ENCODE measurements at regions not wholly inside any gene's neighbourhood (a gene's known extent, or its start where the extent isn't known, plus 50 kb on each side); places are given as distances from the start of the nearest gene placed in this dataset.

GRCh38 chr6:170178561-170179477, 112.1 kb downstream of the DLL1 start:
- no peak for TF ChIP-seq CTCF (IDR thresholded peaks at IDR 0.05)
- H3K4me3 Mint-ChIP-seq: no peak overlapping the region

GRCh38 chr6:170177772-170178560, 112.9 kb downstream of the DLL1 start:
- Histone ChIP-seq H3K4me1 (ENCODE audit: control insufficient read depth in 1 of 2, insufficient read depth in 2 of 2, low read length in 2 of 2) (peaks cover 11 to 12% of the 10 kb centered on the region in 2 donors), H4K20me1 (ENCODE audit: insufficient read depth, low read length) (no peaks in the 10 kb centered on the region), H3K36me3 (replicated peaks in 1 of 2; ENCODE audit: control insufficient read depth in 1 of 2, insufficient read depth in 2 of 2, low read length in 2 of 2) (no peaks in the 10 kb centered on the region), H2AFZ (ENCODE audit: insufficient read depth, low read depth, low read length, poor library complexity, severe bottlenecking) (no peak overlapping the region), H3K27ac (ENCODE audit: low read depth in 1 of 2, low read length in 2 of 2) (no peak overlapping the region), H3K9me3 (replicated peaks in 1 of 2; ENCODE audit: control insufficient read depth in 1 of 2, insufficient read depth in 1 of 2, low read length in 2 of 2) (peaks cover 0 to 7% of the 10 kb centered on the region in 2 donors), H3K27me3 (ENCODE audit: control insufficient read depth in 2 of 2, insufficient read depth in 2 of 2, low read length in 2 of 2) (no peaks in the 10 kb centered on the region), H3K79me2 (ENCODE audit: insufficient read depth, low read length) (no peaks in the 10 kb centered on the region), H3K9ac (ENCODE audit: insufficient read depth, low read length, poor library complexity, severe bottlenecking) (no peak overlapping the region), H3K4me2 (replicated peaks; ENCODE audit: extremely low read depth, low read length, poor library complexity, severe bottlenecking) (no peak overlapping the region), H3K4me3 (replicated peaks in 1 of 3; ENCODE audit: low read depth in 2 of 3, low read length in 3 of 3) (no peak overlapping the region)
- H3K27ac Mint-ChIP-seq: no peak overlapping the region
- intact Hi-C loops (cut with micrococcal nuclease): no loop called here
- DNase-seq: peak in 1 of 3 donors; percentile 2
- peaks cover 0 to 7% (median 4%) of the 10 kb centered on the region in 7 donors for H3K9me3 Mint-ChIP-seq
- H3K4me3 Mint-ChIP-seq: no peak overlapping the region
- no peaks in the 10 kb centered on the region for H3K36me3 Mint-ChIP-seq
- H3K27me3 Mint-ChIP-seq (ENCODE audit: low read depth in 3 of 3): peaks cover 0 to 7% (median 2%) of the 10 kb centered on the region in 3 donors
- 95% methylated on average over 21 of the region's 26 CpGs for WGBS (ENCODE audit: insufficient coverage)
- H3K4me1 Mint-ChIP-seq: peaks cover 12% of the 10 kb centered on the region
- no peak for TF ChIP-seq CTCF (IDR thresholded peaks at IDR 0.05)

More at GRCh38 chr6:170178561-170179477, 112.1 kb downstream of the DLL1 start:
- H3K9me3 Mint-ChIP-seq: peaks cover 2 to 11% (median 6%) of the 10 kb centered on the region in 7 donors
- no peak overlapping the region for H3K4me3 ChIP-seq (replicated peaks in 1 of 3; ENCODE audit: low read depth in 2 of 3, low read length in 3 of 3)
- H3K36me3 Mint-ChIP-seq: no peaks in the 10 kb centered on the region
- 89% methylated on average over 18 of the region's 30 CpGs for WGBS (ENCODE audit: insufficient coverage)
- DNase-seq: peak in 1 of 3 donors; percentile 1
- H3K27me3 ChIP-seq (ENCODE audit: control insufficient read depth in 2 of 2, insufficient read depth in 2 of 2, low read length in 2 of 2): no peaks in the 10 kb centered on the region
- no peaks in the 10 kb centered on the region for H3K79me2 ChIP-seq (ENCODE audit: insufficient read depth, low read length)
- peaks cover 0 to 7% (median 2%) of the 10 kb centered on the region in 3 donors for H3K27me3 Mint-ChIP-seq (ENCODE audit: low read depth in 3 of 3)
- intact Hi-C loops (cut with micrococcal nuclease): no loop called here
- H3K36me3 ChIP-seq (replicated peaks in 1 of 2; ENCODE audit: control insufficient read depth in 1 of 2, insufficient read depth in 2 of 2, low read length in 2 of 2): no peaks in the 10 kb centered on the region
- H3K4me1 Mint-ChIP-seq: peaks cover 7% of the 10 kb centered on the region
- H3K9ac ChIP-seq (ENCODE audit: insufficient read depth, low read length, poor library complexity, severe bottlenecking): no peak overlapping the region
- peaks cover 0 to 7% of the 10 kb centered on the region in 2 donors for H3K9me3 ChIP-seq (replicated peaks in 1 of 2; ENCODE audit: control insufficient read depth in 1 of 2, insufficient read depth in 1 of 2, low read length in 2 of 2)
- H3K27ac ChIP-seq (ENCODE audit: low read depth in 1 of 2, low read length in 2 of 2): no peak overlapping the region
- no peaks in the 10 kb centered on the region for H4K20me1 ChIP-seq (ENCODE audit: insufficient read depth, low read length)
- no peak overlapping the region for H3K27ac Mint-ChIP-seq
- no peak overlapping the region for H2AFZ ChIP-seq (ENCODE audit: insufficient read depth, low read depth, low read length, poor library complexity, severe bottlenecking)
- no peak overlapping the region for H3K4me2 ChIP-seq (replicated peaks; ENCODE audit: extremely low read depth, low read length, poor library complexity, severe bottlenecking)
- H3K4me1 ChIP-seq (ENCODE audit: control insufficient read depth in 1 of 2, insufficient read depth in 2 of 2, low read length in 2 of 2): peaks cover 8 to 11% of the 10 kb centered on the region in 2 donors

Measured in CD14-positive monocyte (primary cell).